WERI-Rb-1 (cell line): ENCODE measurements at regions not wholly inside any gene's neighbourhood (a gene's known extent, or its start where the extent isn't known, plus 50 kb on each side); places are given as distances from the start of the nearest gene placed in this dataset.

ENCODE experiments used
- DNase-seq: peaks from one replicate; pipeline ENCODE4 v3.0.0-alpha.2; 2020
- H3K27ac ChIP-seq: fragments of 250-450 bp; sonication (Bioruptor Pico); 2 replicates; pipeline ENCODE4 v1.5.1; 2020; ENCODE audit warnings: mild to moderate bottlenecking, moderate library complexity
- H3K27me3 ChIP-seq: fragments of 250-450 bp; sonication (Bioruptor Pico); 2 replicates; pipeline ENCODE4 v1.5.1; 2021; ENCODE audit warnings: mild to moderate bottlenecking, low read depth, moderate library complexity; ENCODE audit not compliant: insufficient read depth, severe bottlenecking
- H3K36me3 ChIP-seq: fragments of 250-450 bp; sonication (Bioruptor Pico); 2 replicates; pipeline ENCODE4 v1.5.1; 2020; ENCODE audit warnings: mild to moderate bottlenecking, moderate library complexity
- H3K4me3 ChIP-seq: 2 replicates; pipeline ENCODE4 v1.5.1; 2011; ENCODE audit warnings: low read depth, mild to moderate bottlenecking, control low read depth, low read length
- H3K9me3 ChIP-seq: fragments of 250-450 bp; sonication (Bioruptor Pico); 2 replicates; pipeline ENCODE4 v1.5.1; 2021; ENCODE audit warnings: mild to moderate bottlenecking, moderate library complexity; ENCODE audit not compliant: severe bottlenecking
- CTCF ChIP-seq: IDR thresholded peaks from 2 replicates; pipeline ENCODE4 v1.5.1; 2011; ENCODE audit warnings: low read depth, mild to moderate bottlenecking, control low read depth, inconsistent platforms, low read length

GRCh38 chr4:184306470-184306869 is 88.8 kb upstream of the ENPP6 start:
- no peak overlapping the region for H3K4me3 ChIP-seq
- no peak for DNase-seq
- no peaks in the 10 kb centered on the region for H3K27me3 ChIP-seq
- TF ChIP-seq CTCF: no peak
- H3K9me3 ChIP-seq: peaks cover 2% of the 10 kb centered on the region
- no peak overlapping the region for H3K27ac ChIP-seq
- H3K36me3 ChIP-seq: no peaks in the 10 kb centered on the region

GRCh38 chr4:184300816-184301215 is 83.1 kb upstream of the ENPP6 start:
- peaks cover 2% of the 10 kb centered on the region for H3K9me3 ChIP-seq
- no peak overlapping the region for H3K27ac ChIP-seq
- H3K27me3 ChIP-seq: no peaks in the 10 kb centered on the region
- no peak for DNase-seq
- TF ChIP-seq CTCF: no peak
- no peak overlapping the region for H3K4me3 ChIP-seq
- H3K36me3 ChIP-seq: no peaks in the 10 kb centered on the region

DNA sequence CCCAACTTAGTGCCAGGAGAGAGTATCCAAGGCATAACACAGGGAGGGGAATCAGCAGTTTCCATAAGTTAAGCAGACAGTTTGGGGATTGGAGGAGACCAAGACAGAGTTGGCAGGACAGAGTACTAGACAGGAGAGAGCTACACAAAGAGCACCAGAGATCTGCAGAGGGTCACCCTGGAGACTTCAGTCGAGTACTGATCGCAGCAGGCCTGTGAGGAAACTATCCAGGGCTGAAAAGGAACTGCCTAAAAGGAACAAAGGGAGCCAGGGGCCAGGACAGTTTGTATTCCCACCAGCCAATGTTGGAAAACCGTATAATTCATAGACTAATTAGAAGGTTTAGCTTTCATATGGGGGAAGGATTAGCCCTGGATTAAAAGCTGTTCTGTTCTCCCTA is 80.6 kb upstream of the ENPP6 start:
- Histone ChIP-seq H3K4me3 (no peak overlapping the region), H3K27ac (no peak overlapping the region), H3K9me3 (peaks cover 6% of the 10 kb centered on the region), H3K27me3 (no peaks in the 10 kb centered on the region), H3K36me3 (no peaks in the 10 kb centered on the region)
- no peak for TF ChIP-seq CTCF
- DNase-seq: no peak

GRCh38 chr4:184295206-184295605 is 77.5 kb upstream of the ENPP6 start:
- Histone ChIP-seq H3K9me3 (peaks cover 6% of the 10 kb centered on the region), H3K27ac (no peak overlapping the region), H3K27me3 (no peaks in the 10 kb centered on the region), H3K4me3 (no peak overlapping the region), H3K36me3 (no peaks in the 10 kb centered on the region)
- DNase-seq: no peak
- no peak for TF ChIP-seq CTCF

DNA sequence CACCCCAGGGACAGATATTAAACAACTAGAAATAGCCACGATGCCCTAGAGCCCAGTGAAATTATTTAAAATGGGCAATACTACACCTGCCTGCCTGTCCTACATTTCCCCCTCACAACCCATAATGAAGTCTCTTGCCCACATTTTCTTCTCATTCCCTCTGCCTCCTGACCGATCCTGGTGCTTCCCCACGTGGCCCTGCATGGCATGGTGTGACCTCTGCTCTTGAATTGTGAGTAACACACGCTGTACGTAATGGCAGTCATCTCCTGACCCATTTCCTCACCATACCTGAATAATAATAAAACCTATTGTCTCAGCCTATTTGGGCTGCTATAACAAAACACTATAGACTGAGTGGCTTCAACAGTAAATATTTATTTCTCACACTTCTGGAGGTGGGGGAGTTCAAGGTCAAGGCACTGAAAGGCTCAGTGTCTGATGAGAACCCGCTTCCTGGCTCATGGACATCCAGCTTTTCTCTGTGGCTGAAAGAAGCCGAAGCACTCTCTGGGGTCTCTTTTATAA is 77.0 kb upstream of the ENPP6 start:
- no peaks in the 10 kb centered on the region for H3K36me3 ChIP-seq
- no peak for DNase-seq
- H3K27ac ChIP-seq: no peak overlapping the region
- no peak for TF ChIP-seq CTCF
- no peaks in the 10 kb centered on the region for H3K27me3 ChIP-seq
- H3K9me3 ChIP-seq: peaks cover 6% of the 10 kb centered on the region
- no peak overlapping the region for H3K4me3 ChIP-seq

GRCh38 chr4:184293552-184293951 is 75.9 kb upstream of the ENPP6 start:
- Histone ChIP-seq H3K4me3 (no peak overlapping the region), H3K27me3 (no peaks in the 10 kb centered on the region), H3K27ac (no peak overlapping the region), H3K9me3 (peaks cover 6% of the 10 kb centered on the region), H3K36me3 (no peaks in the 10 kb centered on the region)
- no peak for DNase-seq
- TF ChIP-seq CTCF: no peak
